Fibroblast of villous mesenchyme (primary cell): ENCODE measurements at regions not wholly inside any gene's neighbourhood (a gene's known extent, or its start where the extent isn't known, plus 50 kb on each side); places are given as distances from the start of the nearest gene placed in this dataset.

Source experiments
- DNase-seq: peaks from one replicate; pipeline ENCODE4 v3.0.0-alpha.2; 2010; ENCODE audit warnings: low read depth
- H3K4me3 ChIP-seq: 2 replicates; pipeline ENCODE4 v1.5.1; 2011; ENCODE audit warnings: low read depth, mild to moderate bottlenecking, low read length
- TF ChIP-seq, protein P1 (sequence below): IDR thresholded peaks from 2 replicates; pipeline ENCODE4 v1.5.1; 2012; ENCODE audit warnings: low read depth, mild to moderate bottlenecking, low read length; ENCODE audit not compliant: insufficient read depth

DNA sequence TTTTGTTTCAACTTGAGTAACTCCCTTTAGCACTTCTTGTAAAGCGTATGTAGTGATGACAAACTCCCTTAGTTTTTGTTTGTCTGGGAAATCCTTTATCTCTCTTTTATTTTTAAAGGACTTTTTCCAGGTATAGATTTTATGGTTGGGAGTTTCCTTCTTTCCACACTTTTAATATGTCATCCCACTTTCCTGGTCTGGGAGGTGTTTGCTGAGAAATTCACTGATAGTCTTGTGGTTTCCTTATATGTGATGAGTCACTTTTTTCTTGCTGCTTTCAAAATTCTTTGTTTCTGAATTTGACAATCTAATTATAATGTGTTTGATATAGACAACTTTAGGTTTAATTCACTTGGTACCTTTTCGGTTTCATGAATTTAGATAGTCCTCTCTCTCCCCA is 353.9 kb downstream of the GPAT3 start:
- no peak for DNase-seq
- H3K4me3 ChIP-seq = no peak overlapping the region
- TF ChIP-seq, protein P1, sequence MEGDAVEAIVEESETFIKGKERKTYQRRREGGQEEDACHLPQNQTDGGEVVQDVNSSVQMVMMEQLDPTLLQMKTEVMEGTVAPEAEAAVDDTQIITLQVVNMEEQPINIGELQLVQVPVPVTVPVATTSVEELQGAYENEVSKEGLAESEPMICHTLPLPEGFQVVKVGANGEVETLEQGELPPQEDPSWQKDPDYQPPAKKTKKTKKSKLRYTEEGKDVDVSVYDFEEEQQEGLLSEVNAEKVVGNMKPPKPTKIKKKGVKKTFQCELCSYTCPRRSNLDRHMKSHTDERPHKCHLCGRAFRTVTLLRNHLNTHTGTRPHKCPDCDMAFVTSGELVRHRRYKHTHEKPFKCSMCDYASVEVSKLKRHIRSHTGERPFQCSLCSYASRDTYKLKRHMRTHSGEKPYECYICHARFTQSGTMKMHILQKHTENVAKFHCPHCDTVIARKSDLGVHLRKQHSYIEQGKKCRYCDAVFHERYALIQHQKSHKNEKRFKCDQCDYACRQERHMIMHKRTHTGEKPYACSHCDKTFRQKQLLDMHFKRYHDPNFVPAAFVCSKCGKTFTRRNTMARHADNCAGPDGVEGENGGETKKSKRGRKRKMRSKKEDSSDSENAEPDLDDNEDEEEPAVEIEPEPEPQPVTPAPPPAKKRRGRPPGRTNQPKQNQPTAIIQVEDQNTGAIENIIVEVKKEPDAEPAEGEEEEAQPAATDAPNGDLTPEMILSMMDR = no peak

GRCh38 chr4:83885256-83886182 is 349.6 kb downstream of the GPAT3 start:
- no peak overlapping the region for H3K4me3 ChIP-seq
- no peak for DNase-seq
- TF ChIP-seq, protein P1 = no peak

- H3K4me3 ChIP-seq = no peak overlapping the region
- TF ChIP-seq, protein P1 = no peak
- DNase-seq = no peak
These were observed 340.1 kb downstream of the GPAT3 start for GRCh38 chr4:83876047-83876446.

DNA sequence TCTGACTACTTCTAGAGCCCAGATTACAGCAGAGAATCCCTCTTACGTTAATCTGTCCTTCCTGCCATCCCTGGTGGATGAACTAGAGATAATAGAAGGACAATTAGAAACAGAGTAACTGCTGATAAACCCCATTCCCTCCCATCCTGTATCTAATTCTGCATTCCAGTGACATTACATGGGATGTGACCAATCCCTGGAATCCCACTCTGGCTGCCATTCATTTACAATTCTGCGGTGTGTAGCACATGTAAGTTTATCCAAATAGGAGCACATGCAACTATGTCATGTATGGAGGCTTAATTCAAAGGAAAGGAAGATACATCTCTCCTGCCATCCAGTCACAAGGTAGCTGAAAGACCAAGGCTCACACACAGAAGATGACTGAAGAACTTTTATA is 339.5 kb downstream of the GPAT3 start:
- DNase-seq = no peak
- TF ChIP-seq, protein P1 = no peak
- no peak overlapping the region for H3K4me3 ChIP-seq

- TF ChIP-seq, protein P1 = no peak
- DNase-seq = no peak
- no peak overlapping the region for H3K4me3 ChIP-seq
These were observed 338.1 kb downstream of the GPAT3 start for GRCh38 chr4:83873996-83874395.

GRCh38 chr4:83870328-83870950 is 334.5 kb downstream of the GPAT3 start:
- no peak for DNase-seq
- no peak overlapping the region for H3K4me3 ChIP-seq
- TF ChIP-seq, protein P1 = no peak
